Breast epithelium (tissue), 3 donors: ENCODE measurements at regions not wholly inside any gene's neighbourhood (a gene's known extent, or its start where the extent isn't known, plus 50 kb on each side); places are given as distances from the start of the nearest gene placed in this dataset.

Experiments used
- POLR2A ChIP-seq: fragments of 450-650 bp; IDR thresholded peaks from one replicate; pipeline ENCODE4 v1.6.1; 2016; ENCODE audit warnings: antibody characterized with exemption, mild to moderate bottlenecking, moderate library complexity
- POLR2AphosphoS5 ChIP-seq, 3 donors: sonication (generic); formaldehyde crosslinking; IDR thresholded peaks; one replicate each; pipeline ENCODE4 v1.6.1; 2017; ENCODE audit warnings: antibody characterized with exemption in 3 of 3
- TF ChIP-seq, protein P1 (sequence below), 3 donors: fragments of 450-650 bp; IDR thresholded peaks; one replicate each; pipeline ENCODE4 v1.5.1; 2016 to 2017; ENCODE audit warnings: antibody characterized with exemption in 3 of 3, mild to moderate bottlenecking in 3 of 3, moderate library complexity in 3 of 3

DNA sequence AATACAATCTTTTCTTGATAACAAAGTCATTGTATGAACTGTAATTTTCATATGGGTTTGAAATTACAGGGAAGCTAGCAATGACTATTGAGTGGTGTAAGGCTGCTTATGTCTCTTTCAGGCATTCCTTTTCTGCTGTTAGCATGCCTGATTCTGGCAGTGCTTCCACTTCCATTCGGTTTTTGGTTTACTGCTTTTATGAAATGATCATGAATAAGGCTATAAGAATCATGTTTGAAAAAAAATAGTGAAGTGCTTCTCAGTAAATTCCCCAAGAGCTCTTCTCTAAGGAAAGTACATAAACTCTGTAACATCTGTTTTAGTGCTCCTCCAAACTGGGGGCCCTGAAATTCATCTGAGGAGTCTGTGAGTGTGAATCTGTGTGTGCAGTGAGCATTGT, 434.0 kb upstream of the RGS6 start:
- TF ChIP-seq, protein P1, sequence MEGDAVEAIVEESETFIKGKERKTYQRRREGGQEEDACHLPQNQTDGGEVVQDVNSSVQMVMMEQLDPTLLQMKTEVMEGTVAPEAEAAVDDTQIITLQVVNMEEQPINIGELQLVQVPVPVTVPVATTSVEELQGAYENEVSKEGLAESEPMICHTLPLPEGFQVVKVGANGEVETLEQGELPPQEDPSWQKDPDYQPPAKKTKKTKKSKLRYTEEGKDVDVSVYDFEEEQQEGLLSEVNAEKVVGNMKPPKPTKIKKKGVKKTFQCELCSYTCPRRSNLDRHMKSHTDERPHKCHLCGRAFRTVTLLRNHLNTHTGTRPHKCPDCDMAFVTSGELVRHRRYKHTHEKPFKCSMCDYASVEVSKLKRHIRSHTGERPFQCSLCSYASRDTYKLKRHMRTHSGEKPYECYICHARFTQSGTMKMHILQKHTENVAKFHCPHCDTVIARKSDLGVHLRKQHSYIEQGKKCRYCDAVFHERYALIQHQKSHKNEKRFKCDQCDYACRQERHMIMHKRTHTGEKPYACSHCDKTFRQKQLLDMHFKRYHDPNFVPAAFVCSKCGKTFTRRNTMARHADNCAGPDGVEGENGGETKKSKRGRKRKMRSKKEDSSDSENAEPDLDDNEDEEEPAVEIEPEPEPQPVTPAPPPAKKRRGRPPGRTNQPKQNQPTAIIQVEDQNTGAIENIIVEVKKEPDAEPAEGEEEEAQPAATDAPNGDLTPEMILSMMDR (IDR thresholded peaks at IDR 0.05) = no peak
- TF ChIP-seq POLR2A (no peak), POLR2AphosphoS5 (IDR thresholded peaks at IDR 0.05) (no peak)
